H1 (cell line): ENCODE measurements at regions not wholly inside any gene's neighbourhood (a gene's known extent, or its start where the extent isn't known, plus 50 kb on each side); places are given as distances from the start of the nearest gene placed in this dataset.

Experiments
- PHF8 ChIP-seq: fragments of 200-600 bp; sonication (generic); conservative IDR thresholded peaks from 2 replicates; pipeline ENCODE4 v1.7.1; 2012; ENCODE audit warnings: low read depth, mild to moderate bottlenecking, inconsistent platforms, low read length, moderate library complexity

DNA sequence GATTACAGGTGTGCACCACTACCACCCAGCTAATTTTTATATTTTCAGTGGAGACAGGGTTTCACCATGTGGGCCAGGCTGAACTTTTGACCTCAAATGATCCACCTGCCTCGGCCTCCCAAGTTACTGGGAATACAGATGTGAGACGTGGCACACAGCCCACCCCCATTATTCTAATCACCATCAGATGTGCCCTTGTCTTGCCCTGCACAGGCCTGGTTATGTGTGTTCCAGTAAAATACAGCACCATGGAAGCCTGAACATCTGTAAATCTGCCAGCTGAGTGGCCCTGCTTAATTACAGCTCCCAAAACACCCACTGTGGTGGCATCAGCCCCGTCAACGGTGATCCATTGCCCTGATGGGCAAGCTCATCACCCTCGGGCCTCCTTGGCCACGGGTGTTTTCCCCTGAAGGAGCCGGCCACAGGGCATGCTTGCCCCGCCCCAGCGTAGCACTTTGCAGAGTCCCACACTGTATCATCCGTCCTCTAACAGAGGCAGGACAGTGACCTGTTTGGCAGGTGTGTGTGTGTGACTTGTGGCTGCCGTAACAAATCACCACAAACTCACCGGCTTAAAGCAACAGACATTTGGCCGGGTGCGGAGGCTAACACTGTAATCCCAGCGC is 74.5 kb downstream of the RBFOX3 start (continued):
- no peak for TF ChIP-seq PHF8
- TF ChIP-seq, all 59 proteins: peak for 0
